HEK293 (cell line): ENCODE measurements at regions not wholly inside any gene's neighbourhood (a gene's known extent, or its start where the extent isn't known, plus 50 kb on each side); places are given as distances from the start of the nearest gene placed in this dataset.

Experiments
- CTCF ChIA-PET: fragments of 350-600 bp; formaldehyde crosslinking; extraction: SDS; loops from one replicate; lab custom pipeline; 2021; ENCODE audit warnings: antibody characterized with exemption; lab: Yijun Ruan, JAX
- POLR2A ChIA-PET: fragments of 300-600 bp; formaldehyde crosslinking; extraction: SDS; loops from one replicate; lab custom pipeline; 2020; ENCODE audit warnings: antibody characterized with exemption, inconsistent platforms; lab: Yijun Ruan, JAX
- H3K27ac ChIP-seq: fragments of 200-500 bp; sonication (Bioruptor generic); 2 replicates; pipeline ENCODE4 v1.5.1; 2014; ENCODE audit warnings: low read depth, low read length, control low read depth, inconsistent platforms; ENCODE audit errors: extremely low read depth
- H3K36me3 ChIP-seq, 2 experiments: fragments of 200-500 bp in 1 of 2; sonication (Bioruptor generic) in 1 of 2; 1 replicate in 1 of 2; 2 replicates in 1 of 2; pipeline ENCODE4 v1.5.1; 2014 to 2017; ENCODE audit warnings: inconsistent platforms in 2 of 2, low read length in 2 of 2; ENCODE audit not compliant: control insufficient read depth in 2 of 2, insufficient read depth in 1 of 2
- H3K4me1 ChIP-seq: fragments of 200-500 bp; sonication (Bioruptor generic); 2 replicates; pipeline ENCODE4 v1.5.1; 2014; ENCODE audit warnings: mild to moderate bottlenecking, low read length, inconsistent platforms; ENCODE audit not compliant: control insufficient read depth, insufficient read depth
- H3K4me3 ChIP-seq: 2 replicates; pipeline ENCODE4 v1.5.1; 2011; ENCODE audit warnings: low read depth, mild to moderate bottlenecking, control low read depth, low read length, moderate library complexity
- H3K9me3 ChIP-seq: fragments of 200-500 bp; sonication (Bioruptor generic); 2 replicates; pipeline ENCODE4 v1.5.1; 2014; ENCODE audit warnings: low read depth, low read length, inconsistent platforms; ENCODE audit not compliant: control insufficient read depth, insufficient read depth
- BCL11A ChIP-seq: fragments of 450-650 bp; formaldehyde crosslinking; IDR thresholded peaks from 2 replicates; pipeline ENCODE4 v1.5.1; 2016; ENCODE audit warnings: low read depth, missing biosample characterization, missing genetic modification characterization
- BCL6B ChIP-seq: fragments of 450-650 bp; formaldehyde crosslinking; IDR thresholded peaks from 2 replicates; pipeline ENCODE4 v1.5.1; 2017; ENCODE audit warnings: missing biosample characterization, missing genetic modification characterization
- GLIS2 ChIP-seq: fragments of 450-650 bp; formaldehyde crosslinking; IDR thresholded peaks from 2 replicates; pipeline ENCODE4 v1.5.1; 2016; ENCODE audit warnings: missing biosample characterization, missing genetic modification characterization
- MEIS1 ChIP-seq: sonication (generic); formaldehyde crosslinking; IDR thresholded peaks from 2 replicates; pipeline ENCODE4 v1.8.1; 2022; ENCODE audit warnings: missing genetic modification reagents, mild to moderate bottlenecking, borderline replicate concordance
- PBX3 ChIP-seq: sonication (generic); formaldehyde crosslinking; IDR thresholded peaks from 2 replicates; pipeline ENCODE4 v1.8.1; 2022; ENCODE audit warnings: mild to moderate bottlenecking, moderate library complexity, missing genetic modification reagents
- REST ChIP-seq: fragments of 450-650 bp; formaldehyde crosslinking; IDR thresholded peaks from 2 replicates; pipeline ENCODE4 v1.5.1; 2016; ENCODE audit warnings: missing biosample characterization, missing genetic modification characterization
- SALL2 ChIP-seq: fragments of 450-650 bp; formaldehyde crosslinking; IDR thresholded peaks from 2 replicates; pipeline ENCODE4 v1.5.0; 2017; ENCODE audit warnings: missing biosample characterization, mild to moderate bottlenecking, missing genetic modification characterization, borderline replicate concordance
- SCRT2 ChIP-seq: fragments of 450-650 bp; formaldehyde crosslinking; IDR thresholded peaks from 2 replicates; pipeline ENCODE4 v1.5.1; 2016; ENCODE audit warnings: missing biosample characterization, missing genetic modification characterization
- SP2 ChIP-seq: fragments of 450-650 bp; formaldehyde crosslinking; IDR thresholded peaks from 2 replicates; pipeline ENCODE4 v1.5.1; 2016; ENCODE audit warnings: missing biosample characterization, missing genetic modification characterization
- TCF7L2 ChIP-seq: IDR thresholded peaks from 2 replicates; pipeline ENCODE4 v1.6.1; 2011; ENCODE audit warnings: low read depth, mild to moderate bottlenecking, inconsistent platforms, low read length, moderate library complexity, borderline replicate concordance
- ZBTB20 ChIP-seq: fragments of 450-650 bp; formaldehyde crosslinking; IDR thresholded peaks from 2 replicates; pipeline ENCODE4 v1.5.1; 2016; ENCODE audit warnings: missing biosample characterization, missing genetic modification characterization
- ZNF184 ChIP-seq: fragments of 450-650 bp; IDR thresholded peaks from 2 replicates; pipeline ENCODE4 v1.5.1; 2018; ENCODE audit warnings: missing biosample characterization, mild to moderate bottlenecking, missing genetic modification characterization
- ZNF324 ChIP-seq: fragments of 450-650 bp; formaldehyde crosslinking; IDR thresholded peaks from 2 replicates; pipeline ENCODE4 v1.5.1; 2016; ENCODE audit warnings: missing biosample characterization, missing genetic modification characterization
- ZNF362 ChIP-seq: fragments of 450-650 bp; formaldehyde crosslinking; IDR thresholded peaks from 2 replicates; pipeline ENCODE4 v1.5.1; 2016; ENCODE audit warnings: missing biosample characterization, missing genetic modification characterization
- ZNF37A ChIP-seq: fragments of 450-650 bp; IDR thresholded peaks from 2 replicates; pipeline ENCODE4 v1.5.1; 2018; ENCODE audit warnings: missing biosample characterization, missing genetic modification characterization
- ZNF416 ChIP-seq: fragments of 450-650 bp; formaldehyde crosslinking; IDR thresholded peaks from 2 replicates; pipeline ENCODE4 v1.5.1; 2016; ENCODE audit warnings: missing biosample characterization, missing genetic modification characterization
- ZNF433 ChIP-seq: fragments of 450-650 bp; formaldehyde crosslinking; IDR thresholded peaks from 2 replicates; pipeline ENCODE4 v1.5.1; 2016; ENCODE audit warnings: missing biosample characterization, missing genetic modification characterization, low read depth
- ZNF548 ChIP-seq: fragments of 450-650 bp; formaldehyde crosslinking; IDR thresholded peaks from 2 replicates; pipeline ENCODE4 v1.5.1; 2016; ENCODE audit warnings: missing biosample characterization, missing genetic modification characterization
- ZNF768 ChIP-seq: fragments of 450-650 bp; formaldehyde crosslinking; IDR thresholded peaks from 2 replicates; pipeline ENCODE4 v1.5.1; 2018; ENCODE audit warnings: missing biosample characterization, mild to moderate bottlenecking, missing genetic modification characterization
- ZSCAN23 ChIP-seq: fragments of 450-650 bp; formaldehyde crosslinking; IDR thresholded peaks from 2 replicates; pipeline ENCODE4 v1.5.1; 2016; ENCODE audit warnings: missing biosample characterization, missing genetic modification characterization

- TF ChIP-seq ZNF433 (no peak), SP2 (tag by site-specific recombination) (no peak), GLIS2 (no peak)
Observed at GRCh38 chr1:90114521-90115141, 119.7 kb downstream of the ZNF326 start (continued).

GRCh38 chr1:90107990-90108389 is 113.1 kb downstream of the ZNF326 start:
- TF ChIP-seq ZNF324 (tag by site-specific recombination) = no peak
- no peak for TF ChIP-seq ZNF184 (tag by site-specific recombination)
- no peak for TF ChIP-seq ZNF768 (tag by site-specific recombination)
- no peak for TF ChIP-seq ZNF548
- TF ChIP-seq SP2 (tag by site-specific recombination) = no peak
- no peak for TF ChIP-seq ZNF37A (tag by site-specific recombination)
- TF ChIP-seq REST (tag by site-specific recombination) = no peak
- TF ChIP-seq BCL11A = no peak
- no peak for TF ChIP-seq SCRT2 (tag by site-specific recombination)
- TF ChIP-seq MEIS1 (CRISPR knock-in tag) = no peak
- TF ChIP-seq SALL2 (tag by site-specific recombination) = no peak
- no peak for TF ChIP-seq BCL6B (tag by site-specific recombination)
- no peak for TF ChIP-seq ZSCAN23
- TF ChIP-seq PBX3 (CRISPR knock-in tag) = no peak
- no peak for TF ChIP-seq ZNF416 (tag by site-specific recombination)
- TF ChIP-seq ZBTB20 (tag by site-specific recombination) = no peak
- no peak for TF ChIP-seq ZNF362
- no peak for TF ChIP-seq GLIS2
- TF ChIP-seq TCF7L2 = no peak
- Histone ChIP-seq H3K4me3 (no peak overlapping the region), H3K4me1 (no peaks in the 10 kb centered on the region), H3K36me3 (no peaks in the 10 kb centered on the region), H3K9me3 (no peaks in the 10 kb centered on the region), H3K27ac (no peak overlapping the region)
- ChIA-PET POLR2A (no interaction called here), CTCF (no interaction called here)
